ENCODE measurements at regions not wholly inside any gene's neighbourhood (a gene's known extent, or its start where the extent isn't known, plus 50 kb on each side); places are given as distances from the start of the nearest gene placed in this dataset.

- Histone ChIP-seq H3K4me3 (replicated peaks in 1 of 3; ENCODE audit: insufficient read depth in 1 of 3, low read depth in 2 of 3, low read length in 3 of 3) (no peak overlapping the region), H3K27me3 (ENCODE audit: control insufficient read depth in 1 of 2, insufficient read depth in 2 of 2, low read length in 2 of 2) (no peaks in the 10 kb centered on the region; a peak in 1 of 5 replicates), H2AFZ (ENCODE audit: low read length) (no peak overlapping the region), H3K9me3 (ENCODE audit: low read length) (no peaks in the 10 kb centered on the region), H3K36me3 (replicated peaks in 1 of 2; ENCODE audit: control insufficient read depth in 1 of 2, insufficient read depth in 2 of 2, low read length in 2 of 2) (no peaks in the 10 kb centered on the region), H4K20me1 (ENCODE audit: insufficient read depth, low read length) (no peaks in the 10 kb centered on the region), H3K4me2 (ENCODE audit: low read depth, low read length) (no peak overlapping the region), H3K9ac (ENCODE audit: insufficient read depth, low read depth, low read length) (no peak overlapping the region), H3K4me1 (ENCODE audit: insufficient read depth, low read length) (no peaks in the 10 kb centered on the region), H3K27ac (ENCODE audit: extremely low read length, insufficient read depth, low read length) (no peak overlapping the region), H3K79me2 (ENCODE audit: insufficient read depth, low read length) (no peaks in the 10 kb centered on the region)
- ATAC-seq (no peak), DNase-seq (ENCODE audit: low spot score) (no peak), FAIRE-seq (no peak)
- ChIA-PET CTCF (ENCODE audit: low intra/inter-chr PET ratio, low total read pairs) (no interaction called here), POLR2A (no interaction called here)
- TF ChIP-seq ZNF552 (CRISPR knock-in tag; IDR thresholded peaks at IDR 0.05; ENCODE audit: borderline replicate concordance) (no peak), ZNF878 (CRISPR knock-in tag; IDR thresholded peaks at IDR 0.05) (no peak), KAT7 (CRISPR knock-in tag; IDR thresholded peaks at IDR 0.05; ENCODE audit: borderline replicate concordance) (no peak), THAP8 (CRISPR knock-in tag; IDR thresholded peaks at IDR 0.05; ENCODE audit: borderline replicate concordance) (no peak), SSRP1 (CRISPR knock-in tag; IDR thresholded peaks at IDR 0.05) (no peak), KLF12 (CRISPR knock-in tag; IDR thresholded peaks at IDR 0.05; ENCODE audit: borderline replicate concordance) (no peak), SOX13 (IDR thresholded peaks at IDR 0.05) (no peak), SOX13 (CRISPR knock-in tag; conservative IDR thresholded peaks at IDR 0.05 in 1 of 2, IDR thresholded peaks at IDR 0.05 in 1 of 2) (no peak), ZNF770 (CRISPR knock-in tag; IDR thresholded peaks at IDR 0.05) (no peak), ZNF574 (CRISPR knock-in tag; IDR thresholded peaks at IDR 0.05) (no peak), MBD4 (IDR thresholded peaks at IDR 0.05; ENCODE audit: borderline replicate concordance, low read length) (no peak), ZNF256 (CRISPR knock-in tag; conservative IDR thresholded peaks at IDR 0.05) (no peak), ZNF251 (CRISPR knock-in tag; IDR thresholded peaks at IDR 0.05) (no peak), ZNF660 (CRISPR knock-in tag; IDR thresholded peaks at IDR 0.05; ENCODE audit: borderline replicate concordance, low read depth) (no peak), ZNF740 (CRISPR knock-in tag; IDR thresholded peaks at IDR 0.05) (no peak), SMYD3 (CRISPR knock-in tag; IDR thresholded peaks at IDR 0.05) (no peak), TFE3 (CRISPR knock-in tag; IDR thresholded peaks at IDR 0.05) (no peak), XBP1 (CRISPR knock-in tag; IDR thresholded peaks at IDR 0.05) (no peak)
- 0% methylated on average over 1 of the region's 1 CpG for WGBS (ENCODE audit: low lambda C conversion rate)
- BruUV-seq (replicated peaks): no TSS peak
- intact Hi-C loops (cut with micrococcal nuclease; ENCODE audit: unreplicated experiment) (no loop called here), in situ Hi-C loops (cut with HindIII; ENCODE audit: extremely low pct_ligation_motif_present, low pct_unique_long_range_greater_than_20kb) (no loop called here)
Measured at GRCh38 chr1:185495898-185496297, 178.9 kb upstream of the IVNS1ABP start.
